H9 (cell line): ENCODE measurements at regions not wholly inside any gene's neighbourhood (a gene's known extent, or its start where the extent isn't known, plus 50 kb on each side); places are given as distances from the start of the nearest gene placed in this dataset.

Experiments used
- DNase-seq: peaks from one replicate; pipeline ENCODE4 v3.0.0-alpha.2; 2017
- H2AFZ ChIP-seq: one replicate; pipeline ENCODE4 v1.6.1; 2013; ENCODE audit warnings: mild to moderate bottlenecking, low read length, control low read depth, moderate library complexity
- H2AK5ac ChIP-seq: 2 replicates; pipeline ENCODE4 v1.6.1; 2013; ENCODE audit warnings: low read length, control low read depth, mixed read lengths; ENCODE audit not compliant: insufficient read length
- H2BK120ac ChIP-seq: one replicate; pipeline ENCODE4 v1.6.1; 2013; ENCODE audit warnings: low read depth, mild to moderate bottlenecking, low read length, control low read depth, inconsistent platforms; ENCODE audit not compliant: poor library complexity, severe bottlenecking
- H2BK12ac ChIP-seq: 2 replicates; pipeline ENCODE4 v1.6.1; 2013; ENCODE audit warnings: low read length, control low read depth, mixed read lengths, low read depth; ENCODE audit not compliant: insufficient read length
- H2BK15ac ChIP-seq: 2 replicates; pipeline ENCODE4 v1.6.1; 2013; ENCODE audit warnings: low read depth, low read length, control low read depth
- H2BK20ac ChIP-seq: one replicate; pipeline ENCODE4 v1.6.1; 2013; ENCODE audit warnings: low read depth, mild to moderate bottlenecking, low read length, control low read depth, inconsistent platforms; ENCODE audit not compliant: poor library complexity, severe bottlenecking
- H2BK5ac ChIP-seq: 2 replicates; pipeline ENCODE4 v1.6.1; 2013; ENCODE audit warnings: low read length, control low read depth, mixed read lengths; ENCODE audit not compliant: insufficient read length
- H3K14ac ChIP-seq: 2 replicates; pipeline ENCODE4 v1.6.1; 2013; ENCODE audit warnings: low read length, control low read depth; ENCODE audit not compliant: insufficient read depth
- H3K18ac ChIP-seq: 2 replicates; pipeline ENCODE4 v1.6.1; 2013; ENCODE audit warnings: low read depth, mild to moderate bottlenecking, mixed read lengths, low read length, control low read depth; ENCODE audit not compliant: insufficient read length
- H3K23ac ChIP-seq: 2 replicates; pipeline ENCODE4 v1.6.1; 2013; ENCODE audit warnings: low read length, control low read depth, mixed read lengths, low read depth; ENCODE audit not compliant: insufficient read length
- H3K23me2 ChIP-seq: 2 replicates; pipeline ENCODE4 v1.6.1; 2013; ENCODE audit warnings: low read depth, mild to moderate bottlenecking, mixed read lengths, low read length, control low read depth; ENCODE audit not compliant: insufficient read length, poor library complexity, severe bottlenecking
- H3K27ac ChIP-seq: 2 replicates; pipeline ENCODE4 v1.5.1; 2013; ENCODE audit warnings: low read length, control low read depth, mixed read lengths, low read depth; ENCODE audit not compliant: insufficient read length
- H3K27me3 ChIP-seq: 2 replicates; pipeline ENCODE4 v1.6.1; 2013; ENCODE audit warnings: low read length, control low read depth, inconsistent platforms; ENCODE audit not compliant: insufficient read depth
- H3K4ac ChIP-seq: 2 replicates; pipeline ENCODE4 v1.6.1; 2013; ENCODE audit warnings: low read depth, mild to moderate bottlenecking, control low read depth, inconsistent platforms, low read length, moderate library complexity
- H3K4me1 ChIP-seq: 2 replicates; pipeline ENCODE4 v1.6.1; 2013; ENCODE audit warnings: low read length, control low read depth, inconsistent platforms; ENCODE audit not compliant: insufficient read depth
- H3K4me2 ChIP-seq: 2 replicates; pipeline ENCODE4 v1.6.1; 2013; ENCODE audit warnings: low read length, control low read depth, mixed read lengths; ENCODE audit not compliant: insufficient read length, insufficient read depth
- H3K56ac ChIP-seq: 2 replicates; pipeline ENCODE4 v1.6.1; 2013; ENCODE audit warnings: low read depth, mild to moderate bottlenecking, mixed read lengths, low read length, control low read depth; ENCODE audit not compliant: insufficient read length
- H3K79me1 ChIP-seq: 2 replicates; pipeline ENCODE4 v1.6.1; 2013; ENCODE audit warnings: low read depth, mild to moderate bottlenecking, moderate library complexity, low read length, control low read depth, inconsistent platforms; ENCODE audit not compliant: insufficient read depth, poor library complexity, severe bottlenecking
- H3K79me2 ChIP-seq: 2 replicates; pipeline ENCODE4 v1.6.1; 2013; ENCODE audit warnings: low read length, control low read depth, inconsistent platforms; ENCODE audit not compliant: insufficient read depth
- H3K9ac ChIP-seq: 2 replicates; pipeline ENCODE4 v1.6.1; 2013; ENCODE audit warnings: low read length, control low read depth, mixed read lengths; ENCODE audit not compliant: insufficient read length; ENCODE audit errors: extremely low read depth
- H3K9me3 ChIP-seq: one replicate; pipeline ENCODE4 v1.6.1; 2013; ENCODE audit warnings: low read depth, low read length, inconsistent platforms; ENCODE audit not compliant: control insufficient read depth
- H3T11ph ChIP-seq: one replicate; pipeline ENCODE4 v1.6.1; 2013; ENCODE audit warnings: mild to moderate bottlenecking, low read length, control low read depth, inconsistent platforms
- H4K20me1 ChIP-seq: one replicate; pipeline ENCODE4 v1.6.1; 2013; ENCODE audit not compliant: control insufficient read depth, insufficient read length, insufficient read depth
- H4K5ac ChIP-seq: 2 replicates; pipeline ENCODE4 v1.6.1; 2013; ENCODE audit warnings: low read depth, mild to moderate bottlenecking, mixed read lengths, low read length, control low read depth; ENCODE audit not compliant: insufficient read length
- H4K8ac ChIP-seq: replicated peaks from 2 replicates; pipeline ENCODE4 v1.6.1; 2013; ENCODE audit warnings: low read length, control low read depth, mixed read lengths, low read depth; ENCODE audit not compliant: insufficient read length
- H4K91ac ChIP-seq: 2 replicates; pipeline ENCODE4 v1.6.1; 2013; ENCODE audit warnings: low read depth, mild to moderate bottlenecking, moderate library complexity, mixed read lengths, low read length, control low read depth; ENCODE audit not compliant: insufficient read length
- H3K27ac Mint-ChIP-seq, 3 experiments: 2 replicates in 2 of 3; 3 replicates in 1 of 3; pipeline ENCODE4 v1.8.0; 2020 to 2021; ENCODE audit warnings: mixed read lengths in 3 of 3, mild to moderate bottlenecking in 1 of 3, moderate library complexity in 1 of 3
- H3K27me3 Mint-ChIP-seq: 2 replicates; pipeline ENCODE4 v1.8.0; 2021; ENCODE audit warnings: low read depth, mild to moderate bottlenecking, moderate library complexity, mixed read lengths
- H3K36me3 Mint-ChIP-seq, 3 experiments: 2 replicates in 2 of 3; 3 replicates in 1 of 3; pipeline ENCODE4 v1.8.0; 2020 to 2021; ENCODE audit warnings: low read depth in 3 of 3, mixed read lengths in 3 of 3; ENCODE audit not compliant: insufficient read depth in 1 of 3
- H3K4me1 Mint-ChIP-seq, 2 experiments: 2 replicates each; pipeline ENCODE4 v1.8.0; 2020; ENCODE audit warnings: mixed read lengths in 2 of 2
- H3K4me3 Mint-ChIP-seq, 2 experiments: 2 replicates in 1 of 2; 3 replicates in 1 of 2; pipeline ENCODE4 v1.8.0; 2020 to 2021; ENCODE audit warnings: mild to moderate bottlenecking in 2 of 2, mixed read lengths in 2 of 2, moderate library complexity in 1 of 2
- H3K9me3 Mint-ChIP-seq, 2 experiments: 2 replicates in 1 of 2; 3 replicates in 1 of 2; pipeline ENCODE4 v1.8.0; 2020; ENCODE audit warnings: mild to moderate bottlenecking in 2 of 2, mixed read lengths in 2 of 2, moderate library complexity in 1 of 2
- WGBS: extraction: QIAGEN DNeasy Blood & Tissue Kit; methylation state at CpG from one replicate; pipeline ENCODE4 v1.1.7; 2013; ENCODE audit warnings: missing lambda C conversion rate, low lambda C conversion rate, mixed read lengths; ENCODE audit not compliant: insufficient read length; ENCODE audit errors: extremely low coverage; 5-methylcytosine and 5-hydroxymethylcytosine counted together
- TF ChIP-seq, protein P1 (sequence below): fragments of 200-600 bp; sonication (generic); conservative IDR thresholded peaks from 3 replicates; pipeline ENCODE4 v1.8.0; 2021; ENCODE audit warnings: antibody characterized with exemption, mild to moderate bottlenecking

GRCh38 chr1:184890539-184890973, 83.8 kb downstream of the NIBAN1 start:
- Histone ChIP-seq H4K20me1 (no peaks in the 10 kb centered on the region), H4K8ac (no peak overlapping the region), H3K9me3 (no peaks in the 10 kb centered on the region), H2BK12ac (no peak overlapping the region), H2AFZ (no peak overlapping the region), H3K79me2 (no peaks in the 10 kb centered on the region), H3K27ac (no peak overlapping the region), H3K14ac (no peak overlapping the region), H4K5ac (no peak overlapping the region), H2BK20ac (no peak overlapping the region), H3K23ac (no peak overlapping the region), H2AK5ac (no peak overlapping the region), H3K56ac (no peak overlapping the region), H3K4me2 (no peak overlapping the region), H3K4ac (no peak overlapping the region), H3K9ac (no peak overlapping the region), H3K4me1 (peaks cover 4% of the 10 kb centered on the region; the same call in 1 of the 2 replicates), H3K27me3 (no peaks in the 10 kb centered on the region; the same call in 1 of the 2 replicates), H4K91ac (no peak overlapping the region), H3K23me2 (no peaks in the 10 kb centered on the region), H3K18ac (no peak overlapping the region), H2BK120ac (no peak overlapping the region), H3K79me1 (no peaks in the 10 kb centered on the region), H3T11ph (no peak overlapping the region), H2BK5ac (no peak overlapping the region), H2BK15ac (no peak overlapping the region)
- H3K4me3 Mint-ChIP-seq, result no peak overlapping the region
- TF ChIP-seq, protein P1, sequence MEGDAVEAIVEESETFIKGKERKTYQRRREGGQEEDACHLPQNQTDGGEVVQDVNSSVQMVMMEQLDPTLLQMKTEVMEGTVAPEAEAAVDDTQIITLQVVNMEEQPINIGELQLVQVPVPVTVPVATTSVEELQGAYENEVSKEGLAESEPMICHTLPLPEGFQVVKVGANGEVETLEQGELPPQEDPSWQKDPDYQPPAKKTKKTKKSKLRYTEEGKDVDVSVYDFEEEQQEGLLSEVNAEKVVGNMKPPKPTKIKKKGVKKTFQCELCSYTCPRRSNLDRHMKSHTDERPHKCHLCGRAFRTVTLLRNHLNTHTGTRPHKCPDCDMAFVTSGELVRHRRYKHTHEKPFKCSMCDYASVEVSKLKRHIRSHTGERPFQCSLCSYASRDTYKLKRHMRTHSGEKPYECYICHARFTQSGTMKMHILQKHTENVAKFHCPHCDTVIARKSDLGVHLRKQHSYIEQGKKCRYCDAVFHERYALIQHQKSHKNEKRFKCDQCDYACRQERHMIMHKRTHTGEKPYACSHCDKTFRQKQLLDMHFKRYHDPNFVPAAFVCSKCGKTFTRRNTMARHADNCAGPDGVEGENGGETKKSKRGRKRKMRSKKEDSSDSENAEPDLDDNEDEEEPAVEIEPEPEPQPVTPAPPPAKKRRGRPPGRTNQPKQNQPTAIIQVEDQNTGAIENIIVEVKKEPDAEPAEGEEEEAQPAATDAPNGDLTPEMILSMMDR, result no peak
- peaks cover 10 to 11% of the 10 kb centered on the region in 2 experiments for H3K4me1 Mint-ChIP-seq
- WGBS, result no CpG with 5 or more reads among the region's 3 CpGs
- no peak overlapping the region; a peak in 1 of 7 replicates for H3K27ac Mint-ChIP-seq
- peaks cover 12% of the 10 kb centered on the region for H3K27me3 Mint-ChIP-seq
- H3K9me3 Mint-ChIP-seq, result no peaks in the 10 kb centered on the region
- DNase-seq, result no peak
- no peaks in the 10 kb centered on the region for H3K36me3 Mint-ChIP-seq
